NCI-H345 treated with DMSO at 0.1 percent for 48 hours (cell line): ENCODE measurements at regions not wholly inside any gene's neighbourhood (a gene's known extent, or its start where the extent isn't known, plus 50 kb on each side); places are given as distances from the start of the nearest gene placed in this dataset.

Source experiments
- DNase-seq: peaks from one replicate; lab custom pipeline; 2025; ENCODE audit not compliant: unreplicated experiment; lab: John Stamatoyannopoulos, UW

- DNase-seq, result peak; percentile 70
Observed at GRCh38 chr10:4663162-4663992, 162.6 kb upstream of the AKR1E2 start.

GRCh38 chr10:4662576-4663161 lies 163.3 kb upstream of the AKR1E2 start:
- DNase-seq, result no peak

DNA sequence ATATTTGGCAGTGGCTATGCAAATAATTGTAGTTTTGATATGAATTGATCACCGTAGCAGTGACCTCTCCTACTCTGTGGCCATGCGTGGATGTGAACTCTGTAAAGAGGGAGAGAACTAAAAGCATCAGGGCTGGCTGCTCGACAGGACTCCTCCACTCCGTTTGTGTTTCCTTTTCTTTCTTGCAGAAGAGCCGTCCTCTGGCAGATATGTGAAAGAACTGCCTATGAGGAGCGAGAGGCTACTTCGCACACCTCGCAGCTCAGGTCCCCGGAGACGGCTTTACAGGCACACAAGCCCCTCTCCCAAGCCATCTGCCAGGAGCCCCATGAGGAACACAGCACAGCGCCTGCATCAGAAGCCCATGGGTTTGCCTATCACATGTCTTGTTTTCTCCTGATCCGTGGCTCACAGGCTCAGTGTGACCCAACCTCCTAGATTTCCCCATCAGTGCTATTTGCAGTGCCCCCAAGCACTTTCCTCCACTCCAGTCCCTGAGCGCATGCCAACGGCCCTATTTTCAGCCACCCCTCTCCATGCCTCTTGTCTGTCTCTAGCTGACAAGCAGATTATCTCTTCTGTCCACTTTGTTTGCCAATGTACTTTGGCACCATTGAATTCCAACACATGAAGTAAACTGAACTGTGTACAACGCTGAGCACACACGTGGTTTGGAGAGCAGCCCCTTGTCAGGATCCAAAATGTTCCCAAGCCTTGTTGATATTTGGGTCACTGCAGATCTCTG lies 164.3 kb upstream of the AKR1E2 start:
- DNase-seq, result no peak

- DNase-seq, result no peak
Observed at GRCh38 chr10:4658777-4659176, 167.2 kb upstream of the AKR1E2 start.

- peak; percentile 45 for DNase-seq
Observed at GRCh38 chr10:4656576-4657194, 169.3 kb upstream of the AKR1E2 start.

GRCh38 chr10:4655879-4656278 lies 170.1 kb upstream of the AKR1E2 start:
- DNase-seq, result no peak

DNA sequence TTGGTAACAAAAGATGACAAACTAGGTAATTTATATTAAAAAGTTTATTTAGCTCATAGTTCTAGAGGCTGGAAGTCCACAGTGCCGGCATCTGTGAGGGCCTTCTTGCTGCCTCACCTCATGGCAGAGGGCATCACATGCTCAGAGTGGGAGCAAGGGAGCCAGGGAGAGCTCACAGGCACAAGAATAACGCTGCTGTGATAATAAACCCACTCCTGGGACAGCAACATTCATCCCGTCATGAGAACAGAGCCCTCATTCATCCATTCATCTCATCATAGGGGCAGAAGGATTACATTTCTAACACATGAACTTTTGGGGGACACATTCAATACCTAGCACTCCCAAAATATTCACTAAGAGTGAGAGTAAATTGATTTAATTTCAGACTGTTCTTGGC lies 170.6 kb upstream of the AKR1E2 start:
- no peak for DNase-seq

DNA sequence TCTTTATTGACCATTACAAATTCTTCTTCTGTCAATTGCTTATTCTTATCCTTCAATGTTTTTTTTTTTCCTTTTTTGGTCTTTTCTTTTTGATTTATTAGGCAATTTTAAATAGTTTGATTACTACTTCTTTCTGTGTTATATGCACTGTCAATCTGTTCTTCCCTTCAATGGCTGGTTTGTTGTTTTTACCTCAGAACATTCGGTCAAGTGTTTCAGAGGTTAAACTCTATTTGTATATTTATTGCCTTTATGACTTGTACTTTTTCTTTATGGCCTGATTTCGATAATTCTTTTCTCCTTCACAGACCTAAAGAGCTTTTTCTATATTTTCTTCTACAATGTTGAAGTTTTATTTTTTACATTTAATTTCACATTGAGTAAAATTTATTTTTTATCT lies 171.5 kb upstream of the AKR1E2 start:
- no peak for DNase-seq

DNA sequence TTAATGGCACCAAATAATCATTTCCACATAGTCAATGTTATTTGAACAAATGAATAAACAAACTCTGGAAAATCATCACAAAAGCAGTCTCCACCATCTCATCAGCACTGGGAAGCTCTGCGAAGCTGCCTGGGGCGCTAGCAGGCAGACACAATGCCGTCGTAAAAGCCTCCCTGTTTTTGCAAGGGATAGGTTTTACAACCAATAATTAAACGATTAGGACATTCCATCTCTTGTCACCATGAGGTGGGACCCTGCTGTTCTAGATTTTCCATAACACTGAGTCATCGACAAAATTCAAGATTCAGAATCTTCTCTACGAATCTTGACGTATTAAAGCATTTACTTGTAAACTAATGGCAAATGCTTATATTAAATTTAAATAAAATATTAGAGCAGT lies 172.8 kb upstream of the AKR1E2 start:
- no peak for DNase-seq

GRCh38 chr10:4652111-4653010 lies 173.6 kb upstream of the AKR1E2 start:
- DNase-seq, result no peak

GRCh38 chr10:4651404-4652037 lies 174.5 kb upstream of the AKR1E2 start:
- peak; percentile 19 for DNase-seq

GRCh38 chr10:4650582-4650981 lies 175.4 kb upstream of the AKR1E2 start:
- DNase-seq, result peak; percentile 22

GRCh38 chr10:4649886-4650508 lies 176.0 kb upstream of the AKR1E2 start:
- DNase-seq, result no peak

DNA sequence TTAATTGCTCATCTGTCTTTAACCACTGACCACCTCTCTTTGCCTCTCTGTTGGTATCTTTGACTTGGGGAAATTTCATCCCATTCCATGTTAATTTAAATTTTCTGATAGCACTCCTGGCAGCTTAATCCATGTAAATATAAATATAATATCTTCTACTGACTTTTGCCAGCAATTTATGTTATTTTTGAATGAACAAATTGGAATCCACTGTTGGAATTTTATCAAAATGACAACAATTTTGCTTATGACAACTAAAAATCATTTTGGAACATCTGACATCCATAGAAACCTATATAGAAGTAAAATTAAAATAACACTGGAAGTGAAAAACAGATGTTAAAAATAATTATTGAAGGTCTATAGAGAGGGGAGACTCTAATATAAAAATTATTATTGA lies 176.5 kb upstream of the AKR1E2 start:
- no peak for DNase-seq

- DNase-seq, result no peak
Observed at GRCh38 chr10:4648999-4649398, 177.0 kb upstream of the AKR1E2 start.

GRCh38 chr10:4647109-4647785 lies 178.8 kb upstream of the AKR1E2 start:
- no peak for DNase-seq

- no peak for DNase-seq
Observed at GRCh38 chr10:4646547-4646946, 179.5 kb upstream of the AKR1E2 start.

GRCh38 chr10:4645836-4646235 lies 180.2 kb upstream of the AKR1E2 start:
- DNase-seq, result no peak

DNA sequence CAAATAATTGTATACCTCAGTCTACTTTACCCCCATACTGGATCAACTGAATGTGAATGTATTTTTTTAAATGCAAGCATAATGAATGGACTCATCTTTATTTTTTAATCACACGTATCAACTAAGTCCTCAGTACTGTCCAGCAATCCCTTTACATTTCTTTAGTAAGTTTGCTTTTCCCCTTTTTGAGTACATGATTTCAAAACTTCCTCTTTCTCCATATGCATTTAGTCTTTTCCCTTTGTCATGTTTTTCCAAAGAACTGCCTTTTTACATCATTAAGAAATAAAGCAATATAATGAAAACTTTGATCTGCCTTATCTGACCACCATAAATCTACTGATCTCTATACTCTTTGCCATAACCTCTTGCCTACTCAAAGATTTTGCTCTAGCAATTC lies 182.5 kb upstream of the AKR1E2 start:
- no peak for DNase-seq
